ENCODE measurements at regions not wholly inside any gene's neighbourhood (a gene's known extent, or its start where the extent isn't known, plus 50 kb on each side); places are given as distances from the start of the nearest gene placed in this dataset.

DNA sequence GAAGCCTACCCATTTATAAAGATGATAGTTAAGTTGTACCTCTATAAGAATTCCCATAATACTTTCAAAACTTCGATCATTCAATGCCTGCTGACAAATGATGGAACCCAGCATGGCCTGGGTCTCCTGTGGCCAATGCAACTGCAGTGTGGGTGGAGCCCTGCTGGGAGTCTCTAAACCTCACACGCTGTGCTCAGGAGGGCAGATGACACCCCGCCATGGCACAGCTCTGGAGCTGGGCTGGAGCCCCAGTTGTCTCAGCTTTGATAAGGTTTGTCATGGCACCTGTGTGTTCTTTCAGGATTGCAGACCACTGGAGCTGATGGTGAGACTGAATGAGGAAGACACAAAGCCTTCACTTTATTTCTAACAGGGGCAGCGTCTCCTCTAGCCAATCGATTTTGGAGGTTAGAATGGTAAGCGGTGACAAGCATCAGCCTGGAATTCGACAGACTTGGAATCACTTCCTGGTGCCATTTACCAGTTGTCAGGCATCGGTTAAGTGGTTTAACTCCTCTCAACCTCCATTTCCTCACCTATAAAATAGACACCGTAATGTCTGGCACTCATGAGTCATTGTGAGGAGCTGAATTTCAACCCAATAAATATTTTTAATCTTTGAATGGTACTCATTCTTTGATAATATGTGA lies 383.6 kb upstream of the SALL3 start:
- ATAC-seq: no peak
- H3K27ac Mint-ChIP-seq: no peak overlapping the region
- DNase-seq: no peak
- H3K36me3 Mint-ChIP-seq (ENCODE audit: low read depth): no peaks in the 10 kb centered on the region
- no peak overlapping the region for H3K4me3 Mint-ChIP-seq
- peaks cover 14% of the 10 kb centered on the region for H3K9me3 Mint-ChIP-seq
- H3K4me1 Mint-ChIP-seq: no peaks in the 10 kb centered on the region
- no peaks in the 10 kb centered on the region for H3K27me3 Mint-ChIP-seq

DNA sequence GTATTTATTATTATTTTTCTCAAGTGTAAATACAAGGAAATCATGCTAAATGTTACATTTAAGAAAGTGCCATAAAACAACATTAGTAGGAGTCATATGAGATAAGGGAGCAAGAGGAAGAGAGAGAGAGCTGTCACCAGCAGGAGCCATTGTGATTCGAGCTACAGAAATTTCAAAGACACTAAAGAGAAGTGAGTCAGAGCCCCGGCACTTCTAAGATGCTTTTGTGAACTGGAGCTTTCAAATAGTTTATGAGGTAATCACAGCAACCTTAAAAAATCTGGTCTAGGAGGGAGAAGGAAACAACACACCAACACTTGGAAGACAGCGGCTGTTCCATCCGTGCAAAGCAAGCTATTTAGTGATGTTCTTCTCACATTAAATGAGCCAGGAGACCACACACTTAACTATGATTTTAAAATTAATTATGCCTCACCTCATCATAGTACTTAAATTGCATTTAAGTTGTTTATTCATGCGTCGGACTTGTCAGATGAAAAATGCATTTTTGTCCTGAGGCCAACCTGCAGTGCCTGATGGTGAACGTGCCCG lies 382.7 kb upstream of the SALL3 start:
- H3K36me3 Mint-ChIP-seq (ENCODE audit: low read depth): no peaks in the 10 kb centered on the region
- H3K27me3 Mint-ChIP-seq: no peaks in the 10 kb centered on the region
- H3K27ac Mint-ChIP-seq: no peak overlapping the region
- DNase-seq: no peak
- no peaks in the 10 kb centered on the region for H3K4me1 Mint-ChIP-seq
- no peak overlapping the region for H3K4me3 Mint-ChIP-seq
- peaks cover 14% of the 10 kb centered on the region for H3K9me3 Mint-ChIP-seq
- ATAC-seq: no peak

DNA sequence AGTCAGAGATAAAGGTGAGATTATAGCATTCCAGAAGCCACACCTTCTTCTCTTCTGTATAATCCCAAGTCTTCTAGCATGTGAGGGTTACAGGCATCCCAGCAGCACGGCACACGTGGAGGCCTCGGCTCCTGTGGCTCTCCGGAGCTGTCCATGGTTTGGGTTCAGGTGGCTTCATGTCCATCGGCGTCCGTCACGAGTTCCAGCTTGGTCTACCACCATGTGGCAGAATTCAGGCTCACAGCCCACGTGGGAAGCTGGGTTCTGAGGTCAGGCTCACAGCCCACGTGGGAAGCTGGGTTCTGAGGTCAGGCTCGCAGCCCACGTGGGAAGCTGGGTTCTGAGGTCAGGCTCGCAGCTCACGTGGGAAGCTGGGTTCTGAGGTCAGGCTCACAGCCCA lies 378.3 kb upstream of the SALL3 start:
- no peak for ATAC-seq
- H3K9me3 Mint-ChIP-seq: no peaks in the 10 kb centered on the region
- H3K4me3 Mint-ChIP-seq: no peak overlapping the region
- H3K36me3 Mint-ChIP-seq (ENCODE audit: low read depth): no peaks in the 10 kb centered on the region
- no peak overlapping the region for H3K27ac Mint-ChIP-seq
- no peaks in the 10 kb centered on the region for H3K4me1 Mint-ChIP-seq
- DNase-seq: no peak
- H3K27me3 Mint-ChIP-seq: no peaks in the 10 kb centered on the region

DNA sequence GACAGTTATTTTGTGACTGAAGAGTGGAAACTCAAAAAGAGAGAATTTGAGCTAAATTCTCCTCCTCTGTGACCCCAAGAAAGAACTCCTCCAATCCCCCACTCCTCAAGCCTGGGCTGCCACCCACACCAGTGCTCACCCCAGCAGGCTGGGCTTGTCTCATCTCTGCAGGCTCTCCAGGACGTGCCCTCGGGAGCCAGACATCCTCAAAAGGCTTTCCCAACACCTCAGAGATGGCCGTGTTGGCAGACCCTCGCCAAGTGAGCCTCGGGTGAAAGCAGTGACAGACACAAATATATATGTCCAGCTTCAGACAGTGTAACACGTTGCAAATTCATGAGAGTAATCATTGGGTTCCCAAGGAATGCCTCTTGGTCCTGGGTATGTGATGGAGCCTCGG lies 377.7 kb upstream of the SALL3 start:
- Mint-ChIP-seq H3K36me3 (ENCODE audit: low read depth) (no peaks in the 10 kb centered on the region), H3K4me3 (no peak overlapping the region), H3K27ac (no peak overlapping the region), H3K9me3 (peaks cover 3% of the 10 kb centered on the region), H3K4me1 (no peaks in the 10 kb centered on the region), H3K27me3 (no peaks in the 10 kb centered on the region)
- ATAC-seq (no peak), DNase-seq (no peak)

DNA sequence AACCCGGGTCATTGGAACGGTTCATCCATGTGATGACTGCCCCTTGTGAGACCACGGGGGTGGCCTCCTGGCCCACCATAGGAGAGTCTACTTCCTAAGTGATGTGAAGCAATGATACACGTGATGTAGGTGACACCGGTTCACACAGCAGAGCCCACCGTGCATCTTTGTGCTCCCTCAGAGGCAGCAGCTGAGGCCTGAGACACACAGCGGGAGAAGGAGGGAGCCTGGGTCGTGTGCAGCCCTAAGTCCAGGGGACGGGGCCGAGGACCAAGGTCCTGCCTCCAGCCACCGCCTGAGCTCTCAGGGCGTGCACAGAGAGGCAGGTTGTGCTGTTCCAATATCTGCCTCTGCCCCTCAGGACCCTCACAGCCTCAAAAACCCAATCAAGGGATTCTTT lies 377.2 kb upstream of the SALL3 start:
- no peaks in the 10 kb centered on the region for H3K27me3 Mint-ChIP-seq
- H3K4me1 Mint-ChIP-seq: no peaks in the 10 kb centered on the region

DNA sequence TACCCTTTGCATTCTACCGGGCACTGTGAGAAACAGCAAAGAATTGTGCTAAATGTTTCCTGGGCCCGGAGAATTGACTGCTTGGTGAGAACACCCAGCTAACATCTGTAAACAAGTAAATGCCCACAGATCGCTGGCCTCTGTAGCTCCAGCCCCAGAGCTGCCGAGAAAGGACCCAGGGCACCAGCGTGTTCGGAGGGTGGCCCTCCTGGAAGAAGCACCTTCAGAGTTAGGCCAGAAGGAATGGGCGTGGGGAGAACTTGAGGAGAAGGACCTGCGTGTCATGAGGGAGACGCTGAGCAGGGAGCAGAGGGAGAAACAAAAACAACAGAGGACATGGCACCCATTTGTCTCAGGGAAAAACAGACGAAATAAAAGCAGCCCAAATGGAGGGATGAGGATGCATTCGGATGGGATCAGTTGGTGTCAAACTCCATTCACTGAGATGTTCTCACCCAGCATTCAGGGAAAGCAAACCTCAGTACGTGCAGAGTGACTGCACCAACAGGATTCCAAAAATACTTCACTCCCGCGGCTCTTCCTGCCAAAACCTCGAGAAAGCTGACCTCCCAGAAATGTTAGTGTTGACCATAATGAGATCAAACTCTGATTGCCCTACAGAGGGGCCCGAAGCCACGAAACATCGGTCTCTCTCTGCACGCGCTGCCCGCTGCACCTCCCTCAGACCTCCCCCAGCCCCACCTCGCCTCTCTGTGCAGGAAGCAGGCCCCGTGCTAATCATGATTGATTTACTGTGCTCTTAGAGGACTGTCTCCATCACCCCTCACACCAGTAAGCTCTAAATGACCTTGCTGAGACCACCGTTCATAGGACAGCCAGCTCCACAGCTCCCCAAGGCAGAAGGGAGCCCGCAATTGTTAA lies 376.3 kb upstream of the SALL3 start:
- ATAC-seq: no peak
- H3K9me3 Mint-ChIP-seq: peaks cover 8% of the 10 kb centered on the region

More for the DNA sequence above, 377.2 kb upstream of the SALL3 start:
- Mint-ChIP-seq H3K9me3 (peaks cover 5% of the 10 kb centered on the region), H3K27ac (no peak overlapping the region), H3K36me3 (ENCODE audit: low read depth) (no peaks in the 10 kb centered on the region), H3K4me3 (no peak overlapping the region)
- ATAC-seq (no peak), DNase-seq (no peak)

DNA sequence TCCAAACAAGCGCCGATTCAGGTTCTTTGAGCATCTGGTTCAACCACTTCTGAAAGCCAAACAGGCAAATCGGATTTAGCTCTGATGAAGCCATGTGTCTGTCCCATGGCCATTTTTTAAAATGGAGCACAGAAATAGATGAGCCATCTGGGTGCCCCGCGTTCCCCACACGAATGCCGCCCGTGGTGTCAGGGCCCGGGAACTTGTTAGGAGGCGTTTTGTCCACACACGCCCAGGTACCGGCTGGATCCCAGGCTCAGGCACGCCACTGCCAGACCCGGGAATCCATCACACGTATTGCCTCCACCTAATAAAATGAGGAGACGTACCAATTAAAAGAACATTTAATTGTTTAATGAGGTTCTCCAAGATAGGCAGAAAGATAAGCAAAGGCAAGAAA lies 374.4 kb upstream of the SALL3 start:
- ATAC-seq (no peak), DNase-seq (no peak)
- Mint-ChIP-seq H3K36me3 (ENCODE audit: low read depth) (no peaks in the 10 kb centered on the region), H3K9me3 (peaks cover 9% of the 10 kb centered on the region), H3K4me3 (no peak overlapping the region), H3K27ac (no peak overlapping the region), H3K4me1 (no peaks in the 10 kb centered on the region), H3K27me3 (no peaks in the 10 kb centered on the region)

More for the DNA sequence above, 376.3 kb upstream of the SALL3 start:
- no peak for DNase-seq
- no peaks in the 10 kb centered on the region for H3K4me1 Mint-ChIP-seq
- H3K36me3 Mint-ChIP-seq (ENCODE audit: low read depth): no peaks in the 10 kb centered on the region
- no peaks in the 10 kb centered on the region for H3K27me3 Mint-ChIP-seq
- no peak overlapping the region for H3K27ac Mint-ChIP-seq
- no peak overlapping the region for H3K4me3 Mint-ChIP-seq

DNA sequence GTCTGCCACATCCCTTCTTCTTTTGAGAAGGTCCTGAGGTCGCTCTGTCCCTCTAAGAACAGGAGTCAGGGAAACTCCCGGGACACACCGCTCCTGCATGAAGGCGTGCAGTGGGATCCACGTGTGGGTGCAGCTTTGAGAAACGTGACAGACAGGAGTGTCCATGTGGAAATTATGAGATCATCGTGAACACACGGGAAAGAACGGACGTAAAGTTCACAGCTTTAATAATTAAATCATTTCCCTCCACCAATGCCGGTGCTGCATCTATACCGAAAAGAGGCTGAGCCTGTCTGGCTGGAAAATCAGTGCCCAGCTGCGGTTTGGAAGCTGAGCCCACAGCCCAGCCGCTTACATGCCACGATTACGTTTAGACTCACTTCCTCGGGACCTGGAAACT lies 372.4 kb upstream of the SALL3 start:
- DNase-seq: no peak
- ATAC-seq: no peak
- Mint-ChIP-seq H3K9me3 (peaks cover 9% of the 10 kb centered on the region), H3K4me1 (no peaks in the 10 kb centered on the region), H3K4me3 (no peak overlapping the region), H3K27ac (no peak overlapping the region), H3K27me3 (no peaks in the 10 kb centered on the region), H3K36me3 (ENCODE audit: low read depth) (no peaks in the 10 kb centered on the region)

DNA sequence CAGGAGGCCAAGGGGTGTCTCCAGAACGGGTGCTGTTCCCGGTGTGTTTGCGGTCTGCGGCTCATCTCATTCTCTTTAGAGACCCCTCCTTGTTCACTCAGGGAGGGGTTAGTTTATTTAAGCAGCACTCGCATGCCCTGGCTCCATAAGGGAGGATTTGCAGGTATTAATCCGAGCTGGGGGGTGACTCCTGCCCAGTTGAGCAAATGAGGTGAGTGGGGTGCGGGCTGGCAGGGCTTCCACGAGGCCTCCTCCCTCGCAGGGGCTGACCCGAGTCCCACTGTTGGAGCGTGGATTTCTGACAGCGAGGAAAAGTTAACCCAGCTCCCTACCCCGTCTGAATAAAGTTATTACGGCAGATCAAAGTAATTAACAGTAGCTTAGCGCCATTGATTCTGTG lies 371.8 kb upstream of the SALL3 start:
- peaks cover 9% of the 10 kb centered on the region for H3K9me3 Mint-ChIP-seq
- DNase-seq: no peak
- H3K4me3 Mint-ChIP-seq: no peak overlapping the region
- no peaks in the 10 kb centered on the region for H3K36me3 Mint-ChIP-seq (ENCODE audit: low read depth)
- ATAC-seq: no peak
- H3K27me3 Mint-ChIP-seq: no peaks in the 10 kb centered on the region
- no peaks in the 10 kb centered on the region for H3K4me1 Mint-ChIP-seq
- H3K27ac Mint-ChIP-seq: no peak overlapping the region

DNA sequence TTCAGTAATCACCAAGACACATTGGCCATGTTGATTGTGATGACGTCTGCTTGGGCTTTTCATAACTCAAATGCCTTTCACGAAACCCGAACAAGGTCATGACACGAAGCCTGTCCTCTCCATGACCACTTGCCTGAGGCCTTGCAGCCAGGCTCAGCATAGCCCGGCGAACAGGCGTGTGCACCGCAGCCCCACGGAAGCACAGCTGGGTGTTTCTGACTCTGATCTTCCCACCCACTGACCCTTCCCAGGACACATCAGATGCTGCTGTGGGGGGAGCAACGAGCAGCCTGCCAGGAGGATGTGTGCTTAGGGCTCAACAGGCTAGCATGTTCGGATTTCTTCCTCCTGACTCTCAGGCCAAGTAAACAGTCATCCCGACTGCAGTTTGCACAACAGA lies 369.4 kb upstream of the SALL3 start:
- Mint-ChIP-seq H3K4me3 (no peak overlapping the region), H3K9me3 (peaks cover 14% of the 10 kb centered on the region), H3K27ac (no peak overlapping the region), H3K27me3 (no peaks in the 10 kb centered on the region), H3K4me1 (no peaks in the 10 kb centered on the region), H3K36me3 (ENCODE audit: low read depth) (no peaks in the 10 kb centered on the region)
- DNase-seq (no peak), ATAC-seq (no peak)

DNA sequence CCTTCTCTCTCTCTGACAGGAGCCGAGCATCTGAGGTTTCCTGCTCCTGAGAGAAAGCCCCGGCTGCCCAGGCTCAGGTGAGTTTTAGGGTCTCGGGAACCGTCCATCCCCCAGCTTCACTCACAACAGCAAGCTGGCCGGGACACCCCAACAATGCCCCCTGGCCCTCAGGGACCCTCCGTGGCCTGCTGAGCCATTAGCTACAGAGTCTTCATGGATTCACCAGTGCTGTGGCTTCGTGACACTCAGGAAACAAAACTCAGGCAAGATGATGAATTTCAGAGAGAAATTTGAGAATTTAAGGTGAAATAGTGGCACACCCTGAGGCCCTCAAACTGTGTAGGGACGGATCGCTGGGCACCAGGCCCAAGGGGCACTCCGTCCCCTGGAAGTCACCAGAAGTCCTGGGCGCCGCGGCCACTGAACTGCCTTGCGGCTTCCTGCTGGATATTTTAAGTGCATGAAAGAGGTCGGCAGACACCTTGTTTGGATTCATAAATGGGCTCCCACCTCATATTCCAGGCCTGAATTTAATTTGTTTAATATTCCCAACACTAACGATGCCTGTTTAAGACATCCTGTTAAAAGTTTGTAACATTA lies 368.3 kb upstream of the SALL3 start:
- Mint-ChIP-seq H3K4me3 (no peak overlapping the region), H3K9me3 (peaks cover 14% of the 10 kb centered on the region), H3K36me3 (ENCODE audit: low read depth) (no peaks in the 10 kb centered on the region), H3K4me1 (no peaks in the 10 kb centered on the region), H3K27ac (no peak overlapping the region), H3K27me3 (no peaks in the 10 kb centered on the region)
- no peak for ATAC-seq
- no peak for DNase-seq

DNA sequence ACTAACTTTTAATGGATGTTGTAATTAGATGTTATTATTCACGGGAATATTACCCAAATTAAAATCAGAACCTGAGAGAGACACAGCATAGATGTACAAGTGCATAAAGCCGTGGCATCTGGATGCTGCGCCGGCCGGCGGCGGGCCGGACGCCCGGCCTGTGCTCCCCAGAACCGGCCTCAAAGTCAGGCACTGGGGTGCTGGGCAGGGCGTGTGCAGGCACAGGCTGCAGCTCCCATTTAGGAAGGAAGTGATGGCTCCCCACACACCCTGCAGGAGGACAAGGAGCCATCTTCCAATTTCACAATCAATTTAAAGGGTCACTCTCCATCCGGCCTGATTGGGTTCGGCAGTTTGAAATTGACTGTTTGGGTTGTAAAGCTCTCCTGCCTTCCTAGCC lies 367.7 kb upstream of the SALL3 start:
- Mint-ChIP-seq H3K36me3 (ENCODE audit: low read depth) (no peaks in the 10 kb centered on the region), H3K27ac (no peak overlapping the region), H3K27me3 (no peaks in the 10 kb centered on the region), H3K9me3 (peaks cover 17% of the 10 kb centered on the region), H3K4me1 (no peaks in the 10 kb centered on the region), H3K4me3 (no peak overlapping the region)
- ATAC-seq (no peak), DNase-seq (no peak)

DNA sequence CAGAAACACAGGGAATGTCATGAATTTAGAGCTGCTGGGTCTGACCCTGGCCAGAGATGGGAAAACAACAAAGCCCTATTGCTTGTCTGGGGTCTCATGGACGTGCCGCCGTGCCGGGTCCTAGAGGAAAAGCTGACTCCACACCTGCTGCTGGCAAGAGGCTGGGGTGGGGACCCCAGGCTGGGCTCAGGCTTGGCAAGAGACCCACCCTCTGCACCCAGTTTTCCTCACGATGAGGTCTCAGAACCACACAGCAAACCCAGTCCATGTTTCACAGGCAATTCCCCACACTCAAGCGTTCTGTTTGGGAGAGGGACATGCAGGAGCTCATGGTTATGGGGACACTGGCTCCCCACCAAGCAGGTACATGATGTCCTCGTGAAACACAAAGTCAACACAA lies 367.3 kb upstream of the SALL3 start:
- no peaks in the 10 kb centered on the region for H3K36me3 Mint-ChIP-seq (ENCODE audit: low read depth)
- H3K27me3 Mint-ChIP-seq: no peaks in the 10 kb centered on the region
- H3K4me1 Mint-ChIP-seq: no peaks in the 10 kb centered on the region
- no peak overlapping the region for H3K4me3 Mint-ChIP-seq
- DNase-seq (no peak), ATAC-seq (no peak)
- H3K9me3 Mint-ChIP-seq: peaks cover 19% of the 10 kb centered on the region
- no peak overlapping the region for H3K27ac Mint-ChIP-seq

DNA sequence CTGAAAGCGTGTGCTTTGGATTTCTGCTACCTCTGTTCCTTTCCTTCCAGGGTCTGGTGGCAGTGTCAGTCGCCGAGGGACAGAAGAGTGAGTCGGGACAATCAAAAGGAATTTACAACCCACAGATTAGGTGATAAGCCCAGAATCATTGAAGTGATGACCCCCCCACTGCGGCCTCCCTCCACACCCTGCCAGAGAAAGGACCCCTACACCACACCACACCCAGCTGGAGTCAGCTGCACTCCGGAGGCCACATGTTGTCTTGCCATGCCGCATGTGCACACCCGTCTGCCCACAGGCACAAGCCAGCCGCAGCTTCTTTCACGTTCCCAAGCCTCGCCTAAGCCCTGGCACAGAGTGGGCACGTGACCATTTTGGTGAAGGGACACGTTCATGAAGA lies 366.8 kb upstream of the SALL3 start:
- Mint-ChIP-seq H3K27ac (no peak overlapping the region), H3K27me3 (no peaks in the 10 kb centered on the region), H3K4me1 (no peaks in the 10 kb centered on the region), H3K36me3 (ENCODE audit: low read depth) (no peaks in the 10 kb centered on the region), H3K9me3 (peaks cover 21% of the 10 kb centered on the region), H3K4me3 (no peak overlapping the region)
- ATAC-seq (no peak), DNase-seq (no peak)

DNA sequence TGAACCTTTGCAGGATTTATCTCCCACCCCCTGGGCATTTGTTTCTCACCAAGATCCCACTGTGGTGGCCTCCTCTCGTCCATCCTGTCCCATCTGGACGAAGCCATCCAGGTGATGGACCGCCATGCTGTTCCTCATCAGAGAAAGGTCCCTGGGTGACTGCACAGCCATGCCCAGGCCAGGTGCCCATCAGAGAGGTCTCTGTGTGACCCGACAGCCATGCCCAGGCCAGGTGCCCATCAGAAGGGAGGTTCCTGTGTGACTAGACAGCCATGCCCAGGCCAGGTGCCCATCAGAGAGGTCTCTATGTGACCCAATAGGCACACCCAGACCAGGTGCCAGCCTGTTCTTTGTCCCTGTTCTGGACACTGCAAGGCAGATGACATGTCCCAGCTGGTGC lies 360.9 kb upstream of the SALL3 start:
- Mint-ChIP-seq H3K4me1 (no peaks in the 10 kb centered on the region), H3K4me3 (no peak overlapping the region), H3K9me3 (peaks cover 12% of the 10 kb centered on the region), H3K27me3 (peaks cover 4% of the 10 kb centered on the region), H3K36me3 (ENCODE audit: low read depth) (no peaks in the 10 kb centered on the region), H3K27ac (no peak overlapping the region)
- no peak for ATAC-seq
- no peak for DNase-seq
